Body of pancreas (tissue), 4 donors: ENCODE measurements at regions not wholly inside any gene's neighbourhood (a gene's known extent, or its start where the extent isn't known, plus 50 kb on each side); places are given as distances from the start of the nearest gene placed in this dataset.

Experiments used
- ATAC-seq: fragments of 150-250 bp; one replicate; pipeline ENCODE4 v1.9.1; 2016
- DNase-seq, 4 donors: peaks; one replicate each; pipeline ENCODE4 v3.0.0-alpha.2; 2019
- H3K27ac ChIP-seq, 4 donors: fragments of 200-600 bp; sonication (generic); 1 replicate in 3 of 4; 2 replicates in 1 of 4; pipeline versions ENCODE4 v1.5.1 to v1.6.1; 2016 to 2019; ENCODE audit warnings: mild to moderate bottlenecking in 1 of 4, mixed read lengths in 1 of 4, moderate library complexity in 1 of 4
- H3K27me3 ChIP-seq, 2 donors: fragments of 200-600 bp; sonication (generic); one replicate each; pipeline ENCODE4 v1.6.0; 2016; ENCODE audit warnings: mild to moderate bottlenecking in 1 of 2
- H3K36me3 ChIP-seq, 2 donors: fragments of 200-600 bp; sonication (generic); replicated peaks in 1 of 2; 2 replicates each; pipeline ENCODE4 v1.5.1; 2016; ENCODE audit warnings: low read depth in 2 of 2; ENCODE audit not compliant: insufficient read depth in 1 of 2
- H3K4me1 ChIP-seq: fragments of 200-600 bp; sonication (generic); one replicate; pipeline ENCODE4 v1.6.0; 2016
- H3K4me3 ChIP-seq, 2 donors: fragments of 200-600 bp; sonication (generic); 1 replicate in 1 of 2; 2 replicates in 1 of 2; pipeline ENCODE4 v1.5.1; 2016 to 2019
- H3K9me3 ChIP-seq, 3 donors: fragments of 200-600 bp; sonication (generic); 1 replicate in 2 of 3; 2 replicates in 1 of 3; pipeline ENCODE4 v1.5.1; 2016
- POLR2A ChIP-seq, 3 donors: fragments of 450-650 bp; IDR thresholded peaks; one replicate each; pipeline ENCODE4 v1.6.1; 2016; ENCODE audit warnings: antibody characterized with exemption in 3 of 3, mild to moderate bottlenecking in 2 of 3
- WGBS, 2 donors: methylation state at CpG; one replicate each; pipeline ENCODE4 v1.1.5; 2017; 5-methylcytosine and 5-hydroxymethylcytosine counted together
- intact Hi-C: fragments of 100-400 bp; cut with DNase I; formaldehyde crosslinking; loops from one replicate; pipeline ENCODE4 v1.15.1; 2023
- TF ChIP-seq, protein P1 (sequence below), 7 experiments: fragments of 450-650 bp in 4 of 7; fragments of 200-600 bp in 3 of 7; sonication (generic) in 3 of 7; IDR thresholded peaks; one replicate each; pipeline ENCODE4 v1.5.1; 2016 to 2019; ENCODE audit warnings: antibody characterized with exemption in 7 of 7

DNA sequence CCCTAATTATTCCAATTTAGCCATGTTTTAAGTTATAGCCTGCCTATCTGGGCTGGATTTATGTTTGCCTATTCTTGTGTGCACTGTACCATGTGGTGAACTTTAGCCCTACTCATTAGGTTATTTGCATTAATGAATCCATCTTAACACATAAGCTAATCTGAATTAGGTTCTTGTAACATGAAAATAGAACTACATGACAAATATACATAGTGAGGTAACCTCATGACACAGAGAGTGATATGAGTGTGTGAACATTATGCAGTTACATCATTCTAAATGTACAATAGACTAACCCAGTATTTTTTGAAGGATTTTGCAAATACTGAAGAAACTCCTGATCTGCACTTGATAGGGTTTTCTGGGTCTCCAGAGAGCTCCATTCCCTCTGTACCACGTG is 733.7 kb upstream of the CITED2 start:
- Histone ChIP-seq H3K27ac (no peak overlapping the region), H3K36me3 (no peaks in the 10 kb centered on the region), H3K9me3 (no peaks in the 10 kb centered on the region), H3K27me3 (no peaks in the 10 kb centered on the region), H3K4me1 (no peaks in the 10 kb centered on the region), H3K4me3 (no peak overlapping the region)
- intact Hi-C loops = no loop called here
- DNase-seq (no peak), ATAC-seq (no peak)
- TF ChIP-seq, protein P1, sequence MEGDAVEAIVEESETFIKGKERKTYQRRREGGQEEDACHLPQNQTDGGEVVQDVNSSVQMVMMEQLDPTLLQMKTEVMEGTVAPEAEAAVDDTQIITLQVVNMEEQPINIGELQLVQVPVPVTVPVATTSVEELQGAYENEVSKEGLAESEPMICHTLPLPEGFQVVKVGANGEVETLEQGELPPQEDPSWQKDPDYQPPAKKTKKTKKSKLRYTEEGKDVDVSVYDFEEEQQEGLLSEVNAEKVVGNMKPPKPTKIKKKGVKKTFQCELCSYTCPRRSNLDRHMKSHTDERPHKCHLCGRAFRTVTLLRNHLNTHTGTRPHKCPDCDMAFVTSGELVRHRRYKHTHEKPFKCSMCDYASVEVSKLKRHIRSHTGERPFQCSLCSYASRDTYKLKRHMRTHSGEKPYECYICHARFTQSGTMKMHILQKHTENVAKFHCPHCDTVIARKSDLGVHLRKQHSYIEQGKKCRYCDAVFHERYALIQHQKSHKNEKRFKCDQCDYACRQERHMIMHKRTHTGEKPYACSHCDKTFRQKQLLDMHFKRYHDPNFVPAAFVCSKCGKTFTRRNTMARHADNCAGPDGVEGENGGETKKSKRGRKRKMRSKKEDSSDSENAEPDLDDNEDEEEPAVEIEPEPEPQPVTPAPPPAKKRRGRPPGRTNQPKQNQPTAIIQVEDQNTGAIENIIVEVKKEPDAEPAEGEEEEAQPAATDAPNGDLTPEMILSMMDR (IDR thresholded peaks at IDR 0.05) = no peak
- TF ChIP-seq POLR2A (IDR thresholded peaks at IDR 0.05) = no peak
- WGBS, 2 donors = 70 to 80% methylated on average over 1 of the region's 1 CpG

DNA sequence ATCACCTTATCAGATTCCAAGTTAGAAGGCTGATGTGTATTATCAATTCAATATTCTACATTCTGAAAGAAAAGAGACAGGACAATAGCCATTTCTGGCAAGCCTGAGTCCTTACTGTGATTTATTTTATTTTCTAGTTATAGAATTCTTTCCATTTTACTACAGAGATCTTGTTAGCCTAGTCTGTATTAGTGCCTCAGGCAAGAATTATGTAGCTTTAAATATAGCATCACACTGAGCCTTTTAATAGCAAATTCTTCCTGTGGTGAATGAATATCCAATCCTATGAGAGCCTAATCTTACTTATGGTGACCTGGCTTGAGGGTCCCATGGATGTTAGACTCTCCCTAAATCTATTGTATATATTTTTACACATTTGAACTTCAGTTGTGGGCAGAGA is 732.8 kb upstream of the CITED2 start:
- Histone ChIP-seq H3K36me3 (no peaks in the 10 kb centered on the region), H3K9me3 (no peaks in the 10 kb centered on the region), H3K4me3 (no peak overlapping the region), H3K27me3 (no peaks in the 10 kb centered on the region), H3K4me1 (no peaks in the 10 kb centered on the region), H3K27ac (no peak overlapping the region)
- DNase-seq = no peak
- ATAC-seq = no peak
- intact Hi-C loops = no loop called here
- TF ChIP-seq, protein P1 (IDR thresholded peaks at IDR 0.05) = no peak
- no peak for TF ChIP-seq POLR2A (IDR thresholded peaks at IDR 0.05)

DNA sequence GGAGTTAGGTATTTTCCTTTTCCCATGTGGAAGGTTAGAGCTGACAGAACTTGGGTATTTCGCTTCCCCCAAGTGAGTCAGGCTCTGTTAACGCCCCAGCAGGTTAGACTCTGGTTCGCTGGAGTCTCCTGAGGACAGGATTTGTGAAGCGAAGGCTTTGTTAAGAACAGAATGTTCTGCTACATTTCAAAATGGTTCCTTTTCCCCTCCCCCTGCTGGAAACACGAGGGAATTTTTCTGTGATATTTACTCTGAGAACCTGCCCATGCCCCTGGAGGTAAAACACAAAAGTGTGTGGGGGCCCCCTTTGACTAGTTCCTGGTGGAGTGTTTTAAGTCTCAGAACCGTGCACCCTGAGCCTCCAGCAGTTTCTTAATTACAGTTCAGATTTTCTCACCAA is 731.4 kb upstream of the CITED2 start:
- Histone ChIP-seq H3K9me3 (no peaks in the 10 kb centered on the region), H3K4me3 (no peak overlapping the region), H3K36me3 (no peaks in the 10 kb centered on the region), H3K27ac (no peak overlapping the region), H3K27me3 (no peaks in the 10 kb centered on the region), H3K4me1 (no peaks in the 10 kb centered on the region)
- intact Hi-C loops = no loop called here
- DNase-seq (peak in 3 of 4 donors; percentile 9 to 19 (median 13)), ATAC-seq (peak; percentile 55)
- 66 to 68% methylated on average over 6 of the region's 6 CpGs for WGBS, 2 donors
- TF ChIP-seq, protein P1 (IDR thresholded peaks at IDR 0.05) = peak in 6 of 7 experiments; percentile 6 to 47 (median 40)
- TF ChIP-seq POLR2A (IDR thresholded peaks at IDR 0.05) = no peak

DNA sequence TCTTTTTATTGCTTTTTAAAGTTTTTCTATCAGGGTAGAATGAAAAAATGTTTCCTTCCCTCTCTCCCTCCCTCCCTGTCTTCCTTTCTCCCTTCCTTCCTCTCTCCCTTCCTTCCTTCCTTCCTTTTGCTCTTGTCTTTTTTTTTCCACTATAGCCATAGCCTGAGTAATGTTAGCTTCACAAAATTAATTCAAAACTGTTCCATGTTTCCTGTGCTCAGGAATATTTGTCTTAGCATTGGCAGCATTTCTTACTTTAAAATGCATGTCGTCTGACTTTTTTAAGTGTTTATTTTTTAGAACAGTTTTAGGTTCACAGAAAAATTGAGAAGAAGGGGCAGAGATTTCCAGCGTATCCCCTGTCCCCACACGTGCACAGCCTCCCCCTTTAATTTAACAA is 730.8 kb upstream of the CITED2 start:
- TF ChIP-seq POLR2A (IDR thresholded peaks at IDR 0.05) = no peak
- TF ChIP-seq, protein P1 (IDR thresholded peaks at IDR 0.05) = no peak
- Histone ChIP-seq H3K36me3 (no peaks in the 10 kb centered on the region), H3K9me3 (no peaks in the 10 kb centered on the region), H3K27ac (no peak overlapping the region), H3K27me3 (no peaks in the 10 kb centered on the region), H3K4me1 (no peaks in the 10 kb centered on the region), H3K4me3 (no peak overlapping the region)
- DNase-seq (no peak), ATAC-seq (no peak)
- 74 to 79% methylated on average over 3 of the region's 3 CpGs for WGBS, 2 donors
- intact Hi-C loops = no loop called here

DNA sequence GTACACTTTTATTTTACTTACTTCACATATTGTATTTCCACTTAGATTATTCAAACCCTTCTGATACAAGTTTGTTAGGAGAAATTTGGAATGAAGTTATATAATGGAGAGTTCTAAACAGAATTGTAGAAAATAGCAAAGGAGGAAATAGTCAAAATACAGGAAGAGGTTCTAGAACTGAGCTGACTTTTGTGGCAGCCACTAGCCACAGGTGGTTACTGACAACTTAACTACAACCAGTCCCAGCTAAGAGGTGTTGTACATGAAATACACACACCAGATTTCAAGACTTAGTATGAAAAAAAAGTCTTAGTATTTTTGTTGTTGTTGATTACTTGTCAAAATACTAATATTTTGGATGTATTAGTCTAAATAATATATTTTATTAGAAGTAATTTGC is 727.4 kb upstream of the CITED2 start:
- TF ChIP-seq, protein P1 (IDR thresholded peaks at IDR 0.05) = no peak
- TF ChIP-seq POLR2A (IDR thresholded peaks at IDR 0.05) = no peak
- Histone ChIP-seq H3K9me3 (no peaks in the 10 kb centered on the region), H3K4me3 (no peak overlapping the region), H3K4me1 (no peaks in the 10 kb centered on the region), H3K27me3 (no peaks in the 10 kb centered on the region), H3K36me3 (no peaks in the 10 kb centered on the region), H3K27ac (no peak overlapping the region)
- no peak for DNase-seq
- no peak for ATAC-seq
- intact Hi-C loops = no loop called here
